Epithelial cell of proximal tubule (primary cell): ENCODE measurements at regions not wholly inside any gene's neighbourhood (a gene's known extent, or its start where the extent isn't known, plus 50 kb on each side); places are given as distances from the start of the nearest gene placed in this dataset.

Experiments
- DNase-seq: peaks from one replicate; pipeline ENCODE4 v3.0.0-alpha.2; 2011; ENCODE audit warnings: low read depth
- H3K4me3 ChIP-seq: 2 replicates; pipeline ENCODE4 v1.5.1; 2011; ENCODE audit warnings: low read depth, mild to moderate bottlenecking, low read length
- TF ChIP-seq, protein P1 (sequence below): conservative IDR thresholded peaks from 2 replicates; pipeline ENCODE4 v1.5.1; 2012; ENCODE audit warnings: low read depth, mild to moderate bottlenecking, low read length

GRCh38 chr20:7207186-7207798, 439.8 kb downstream of the BMP2 start:
- peak; percentile 27 for DNase-seq
- no peak overlapping the region for H3K4me3 ChIP-seq
- TF ChIP-seq, protein P1, sequence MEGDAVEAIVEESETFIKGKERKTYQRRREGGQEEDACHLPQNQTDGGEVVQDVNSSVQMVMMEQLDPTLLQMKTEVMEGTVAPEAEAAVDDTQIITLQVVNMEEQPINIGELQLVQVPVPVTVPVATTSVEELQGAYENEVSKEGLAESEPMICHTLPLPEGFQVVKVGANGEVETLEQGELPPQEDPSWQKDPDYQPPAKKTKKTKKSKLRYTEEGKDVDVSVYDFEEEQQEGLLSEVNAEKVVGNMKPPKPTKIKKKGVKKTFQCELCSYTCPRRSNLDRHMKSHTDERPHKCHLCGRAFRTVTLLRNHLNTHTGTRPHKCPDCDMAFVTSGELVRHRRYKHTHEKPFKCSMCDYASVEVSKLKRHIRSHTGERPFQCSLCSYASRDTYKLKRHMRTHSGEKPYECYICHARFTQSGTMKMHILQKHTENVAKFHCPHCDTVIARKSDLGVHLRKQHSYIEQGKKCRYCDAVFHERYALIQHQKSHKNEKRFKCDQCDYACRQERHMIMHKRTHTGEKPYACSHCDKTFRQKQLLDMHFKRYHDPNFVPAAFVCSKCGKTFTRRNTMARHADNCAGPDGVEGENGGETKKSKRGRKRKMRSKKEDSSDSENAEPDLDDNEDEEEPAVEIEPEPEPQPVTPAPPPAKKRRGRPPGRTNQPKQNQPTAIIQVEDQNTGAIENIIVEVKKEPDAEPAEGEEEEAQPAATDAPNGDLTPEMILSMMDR = no peak

GRCh38 chr20:7210910-7211309, 443.4 kb downstream of the BMP2 start:
- no peak overlapping the region for H3K4me3 ChIP-seq
- TF ChIP-seq, protein P1 = no peak
- DNase-seq = no peak

DNA sequence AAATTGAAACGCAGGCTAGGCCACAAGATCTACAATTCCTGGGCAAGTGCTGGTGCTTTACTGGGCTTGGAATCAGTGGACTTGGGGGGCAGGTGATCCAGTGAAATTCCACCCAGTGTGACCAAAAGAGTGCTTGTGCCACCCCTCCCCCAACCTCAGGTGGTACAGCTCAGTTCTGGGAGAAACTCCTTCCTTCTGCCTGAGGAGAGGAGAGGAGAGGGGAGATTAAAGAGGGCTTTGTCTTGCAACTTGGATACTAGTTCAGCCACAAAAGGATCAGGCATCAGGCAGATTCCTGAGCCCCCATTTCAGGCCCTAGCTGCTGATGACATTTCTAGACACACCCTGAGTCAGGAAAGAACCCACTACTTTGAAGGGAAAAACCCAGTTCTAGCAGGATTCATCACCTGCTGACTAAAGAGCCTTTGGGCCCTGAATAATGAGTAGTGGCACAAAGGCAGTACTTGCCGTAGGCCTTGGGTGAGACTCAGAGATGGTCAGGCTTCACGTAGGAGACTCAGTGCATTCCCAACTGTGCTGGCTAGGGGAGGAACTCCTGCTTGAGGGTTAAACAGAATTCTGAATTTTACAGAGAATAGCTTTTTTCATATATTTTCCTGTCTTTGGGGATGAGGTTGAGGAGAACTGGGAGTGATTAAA, 446.7 kb downstream of the BMP2 start:
- TF ChIP-seq, protein P1 = no peak
- DNase-seq = no peak
- no peak overlapping the region for H3K4me3 ChIP-seq

- TF ChIP-seq, protein P1 = no peak
- no peak for DNase-seq
- no peak overlapping the region for H3K4me3 ChIP-seq
These were observed 450.1 kb downstream of the BMP2 start for GRCh38 chr20:7217606-7218005.

- TF ChIP-seq, protein P1 = no peak
- no peak overlapping the region for H3K4me3 ChIP-seq
- no peak for DNase-seq
These were observed 453.3 kb downstream of the BMP2 start for GRCh38 chr20:7220755-7221154.

- TF ChIP-seq, protein P1 = no peak
- no peak overlapping the region for H3K4me3 ChIP-seq
- no peak for DNase-seq
These were observed 458.7 kb downstream of the BMP2 start for GRCh38 chr20:7226156-7226555.

- no peak overlapping the region for H3K4me3 ChIP-seq
- peak; percentile 19 for DNase-seq
- TF ChIP-seq, protein P1 = no peak
These were observed 463.8 kb downstream of the BMP2 start for GRCh38 chr20:7231303-7231702.
